ENCODE measurements at regions not wholly inside any gene's neighbourhood (a gene's known extent, or its start where the extent isn't known, plus 50 kb on each side); places are given as distances from the start of the nearest gene placed in this dataset.

DNA sequence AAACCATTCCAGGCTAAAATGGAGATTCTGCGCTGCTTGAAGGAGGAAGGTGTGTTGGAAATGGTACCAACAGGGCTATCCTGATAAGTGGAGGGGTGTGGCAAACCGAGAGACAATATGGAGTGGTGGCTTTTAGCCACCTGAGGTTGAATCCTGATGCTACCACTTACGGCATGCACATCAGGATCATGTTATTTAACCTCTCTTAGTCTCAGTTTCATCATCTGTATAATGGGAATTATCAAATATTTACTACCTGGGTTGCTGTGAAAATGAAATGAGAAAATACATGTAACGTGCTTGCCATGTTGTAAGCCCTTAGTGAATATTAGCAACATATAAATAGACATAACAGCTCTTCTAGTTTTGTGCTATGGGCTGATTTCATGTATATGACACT, 117.1 kb downstream of the TBX19 start (continued):
- no peak for TF ChIP-seq HCFC1 (IDR thresholded peaks at IDR 0.05; ENCODE audit: low read length)
- TF ChIP-seq CBX5 (IDR thresholded peaks at IDR 0.05; ENCODE audit: low read depth): no peak

DNA sequence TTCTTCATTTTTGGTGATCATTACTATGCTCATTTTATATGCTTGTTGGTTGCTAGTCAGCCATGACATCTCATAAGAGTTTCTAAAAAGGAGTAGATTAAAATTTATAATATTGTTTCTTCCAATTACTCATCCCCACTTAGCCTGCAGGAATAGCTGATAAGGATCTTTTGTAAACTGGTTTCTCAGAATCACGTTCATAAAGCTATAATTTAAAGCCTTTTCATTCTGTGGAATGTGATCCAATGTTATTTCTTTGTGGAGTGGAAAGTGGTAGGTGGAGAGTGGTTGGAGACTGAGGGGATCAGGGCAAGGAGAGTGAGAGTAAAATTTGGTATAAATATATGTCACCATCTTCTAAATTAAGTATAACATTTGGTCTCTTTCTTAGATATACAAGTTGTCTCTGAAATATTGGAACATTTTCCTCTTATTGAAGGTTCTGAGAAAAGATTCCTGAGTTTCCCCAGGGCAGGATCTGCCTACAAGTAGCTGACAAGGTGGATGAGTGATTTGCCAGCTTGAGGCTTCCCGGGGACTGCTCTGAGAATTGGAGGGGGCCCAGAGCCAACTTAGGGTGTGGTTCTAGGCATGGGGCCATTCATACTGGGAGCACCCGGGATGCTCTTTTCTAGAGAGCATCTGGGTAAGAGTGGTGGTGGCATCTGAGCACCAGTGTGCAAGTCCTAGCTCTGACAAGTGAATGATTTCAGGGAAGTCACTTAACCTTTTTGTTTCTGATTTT, 116.4 kb downstream of the TBX19 start:
- Histone ChIP-seq H3K36me3 (ENCODE audit: control insufficient read depth in 2 of 2, insufficient read depth in 2 of 2, low read length in 1 of 2) (no peaks in the 10 kb centered on the region), H3K9me3 (replicated peaks; ENCODE audit: control insufficient read depth, insufficient read depth, low read length) (no peaks in the 10 kb centered on the region), H3K4me2 (ENCODE audit: control insufficient read depth, insufficient read depth) (no peak overlapping the region), H4K20me1 (ENCODE audit: control insufficient read depth, insufficient read depth) (no peaks in the 10 kb centered on the region), H3K4me1 (ENCODE audit: control insufficient read depth, insufficient read depth, low read length) (no peaks in the 10 kb centered on the region), H3K27me3 (replicated peaks in 1 of 2; ENCODE audit: control insufficient read depth in 2 of 2, insufficient read depth in 2 of 2, low read length in 1 of 2) (no peaks in the 10 kb centered on the region; a peak in 1 of 4 replicates), H3K27ac (ENCODE audit: control insufficient read depth, insufficient read depth) (no peak overlapping the region), H3K9ac (ENCODE audit: control insufficient read depth, insufficient read depth, low read length) (no peak overlapping the region), H3K79me2 (ENCODE audit: control insufficient read depth, insufficient read depth, low read length) (no peaks in the 10 kb centered on the region), H2AFZ (ENCODE audit: control insufficient read depth, low read depth, low read length) (no peak overlapping the region), H3K4me3 (no peak overlapping the region)
- FAIRE-seq: no peak
- ChIA-PET CTCF (interaction anchor here (0.9 to 1.5 kb wide), 3 partner anchors 30 to 206 kb away, joined by 3 read pairs; no protein-coding TSS in a partner anchor), POLR2A (interaction anchor here (1.0 kb wide), 1 partner anchor 12 kb away, joined by 3 read pairs; no protein-coding TSS in a partner anchor), SMC1A (ENCODE audit: uncharacterized antibody, unreplicated experiment) (interaction anchor here (0.7 to 1.9 kb wide), 5 partner anchors 11 to 343 kb away, joined by 3 to 4 read pairs (median 3); no protein-coding TSS in a partner anchor), RAD21 (ENCODE audit: unreplicated experiment) (no interaction called here)
- BruUV-seq (replicated peaks): no TSS peak
- 22% methylated on average over 3 of the region's 3 CpGs for WGBS (ENCODE audit: insufficient coverage, insufficient replicate concordance, low lambda C conversion rate, missing lambda C conversion rate)
- intact Hi-C loops (cut with micrococcal nuclease; ENCODE audit: unreplicated experiment): no loop called here
- ATAC-seq: no peak
- TF ChIP-seq FOS (IDR thresholded peaks at IDR 0.05; ENCODE audit: borderline replicate concordance, extremely low read depth, insufficient read length): no peak
- no peak for TF ChIP-seq STAT3 (IDR thresholded peaks at IDR 0.05; ENCODE audit: low read depth, low read length)
- TF ChIP-seq, protein P1, sequence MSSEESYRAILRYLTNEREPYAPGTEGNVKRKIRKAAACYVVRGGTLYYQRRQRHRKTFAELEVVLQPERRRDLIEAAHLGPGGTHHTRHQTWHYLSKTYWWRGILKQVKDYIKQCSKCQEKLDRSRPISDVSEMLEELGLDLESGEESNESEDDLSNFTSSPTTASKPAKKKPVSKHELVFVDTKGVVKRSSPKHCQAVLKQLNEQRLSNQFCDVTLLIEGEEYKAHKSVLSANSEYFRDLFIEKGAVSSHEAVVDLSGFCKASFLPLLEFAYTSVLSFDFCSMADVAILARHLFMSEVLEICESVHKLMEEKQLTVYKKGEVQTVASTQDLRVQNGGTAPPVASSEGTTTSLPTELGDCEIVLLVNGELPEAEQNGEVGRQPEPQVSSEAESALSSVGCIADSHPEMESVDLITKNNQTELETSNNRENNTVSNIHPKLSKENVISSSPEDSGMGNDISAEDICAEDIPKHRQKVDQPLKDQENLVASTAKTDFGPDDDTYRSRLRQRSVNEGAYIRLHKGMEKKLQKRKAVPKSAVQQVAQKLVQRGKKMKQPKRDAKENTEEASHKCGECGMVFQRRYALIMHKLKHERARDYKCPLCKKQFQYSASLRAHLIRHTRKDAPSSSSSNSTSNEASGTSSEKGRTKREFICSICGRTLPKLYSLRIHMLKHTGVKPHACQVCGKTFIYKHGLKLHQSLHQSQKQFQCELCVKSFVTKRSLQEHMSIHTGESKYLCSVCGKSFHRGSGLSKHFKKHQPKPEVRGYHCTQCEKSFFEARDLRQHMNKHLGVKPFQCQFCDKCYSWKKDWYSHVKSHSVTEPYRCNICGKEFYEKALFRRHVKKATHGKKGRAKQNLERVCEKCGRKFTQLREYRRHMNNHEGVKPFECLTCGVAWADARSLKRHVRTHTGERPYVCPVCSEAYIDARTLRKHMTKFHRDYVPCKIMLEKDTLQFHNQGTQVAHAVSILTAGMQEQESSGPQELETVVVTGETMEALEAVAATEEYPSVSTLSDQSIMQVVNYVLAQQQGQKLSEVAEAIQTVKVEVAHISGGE (CRISPR knock-in tag; IDR thresholded peaks at IDR 0.05): no peak
- no peak for TF ChIP-seq ZNF207 (IDR thresholded peaks at IDR 0.05; ENCODE audit: borderline replicate concordance)
- in situ Hi-C loops (cut with MboI): no loop called here
- no peak for DNase-seq (ENCODE audit: low read depth, low spot score)

All from GM12878 (cell line).